ENCODE measurements at regions not wholly inside any gene's neighbourhood (a gene's known extent, or its start where the extent isn't known, plus 50 kb on each side); places are given as distances from the start of the nearest gene placed in this dataset.

DNA sequence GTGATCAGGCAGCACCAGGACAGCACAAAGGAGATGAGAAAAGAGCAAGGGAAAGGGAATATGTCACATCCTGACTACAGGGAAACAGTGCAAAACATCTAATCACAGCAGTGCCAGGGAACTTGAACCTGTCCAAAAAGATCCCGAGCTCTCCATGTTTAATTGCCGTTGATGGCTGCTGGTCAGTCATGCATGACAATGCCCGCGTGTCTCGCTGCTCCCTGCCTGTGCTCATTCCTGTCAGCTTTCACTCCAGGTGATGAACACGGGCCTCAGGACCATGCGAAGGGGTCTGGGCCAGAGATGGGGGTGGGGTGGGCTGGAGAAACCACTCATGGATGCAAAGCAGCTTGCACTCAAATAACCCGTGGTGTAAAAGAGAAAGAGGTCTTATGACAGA is 287.0 kb downstream of the GPATCH2 start:
- TF ChIP-seq CREB1 (IDR thresholded peaks at IDR 0.05; ENCODE audit: low read depth) (no peak), EP300 (IDR thresholded peaks at IDR 0.05; ENCODE audit: borderline replicate concordance) (no peak), YY1 (IDR thresholded peaks at IDR 0.05; ENCODE audit: low read depth) (no peak), TCF12 (IDR thresholded peaks at IDR 0.05; ENCODE audit: low read depth) (no peak), TEAD4 (IDR thresholded peaks at IDR 0.05) (no peak), EGR1 (IDR thresholded peaks at IDR 0.05) (no peak), RAD21 (IDR thresholded peaks at IDR 0.05; ENCODE audit: low read depth) (no peak), FOXM1 (IDR thresholded peaks at IDR 0.05; ENCODE audit: borderline replicate concordance, low read depth) (no peak), NFIC (IDR thresholded peaks at IDR 0.05) (no peak), ZBTB7A (IDR thresholded peaks at IDR 0.05; ENCODE audit: low read depth) (no peak), TAF1 (IDR thresholded peaks at IDR 0.05; ENCODE audit: low read depth) (no peak), CEBPB (IDR thresholded peaks at IDR 0.05) (no peak)
- TF ChIP-seq, protein P1, sequence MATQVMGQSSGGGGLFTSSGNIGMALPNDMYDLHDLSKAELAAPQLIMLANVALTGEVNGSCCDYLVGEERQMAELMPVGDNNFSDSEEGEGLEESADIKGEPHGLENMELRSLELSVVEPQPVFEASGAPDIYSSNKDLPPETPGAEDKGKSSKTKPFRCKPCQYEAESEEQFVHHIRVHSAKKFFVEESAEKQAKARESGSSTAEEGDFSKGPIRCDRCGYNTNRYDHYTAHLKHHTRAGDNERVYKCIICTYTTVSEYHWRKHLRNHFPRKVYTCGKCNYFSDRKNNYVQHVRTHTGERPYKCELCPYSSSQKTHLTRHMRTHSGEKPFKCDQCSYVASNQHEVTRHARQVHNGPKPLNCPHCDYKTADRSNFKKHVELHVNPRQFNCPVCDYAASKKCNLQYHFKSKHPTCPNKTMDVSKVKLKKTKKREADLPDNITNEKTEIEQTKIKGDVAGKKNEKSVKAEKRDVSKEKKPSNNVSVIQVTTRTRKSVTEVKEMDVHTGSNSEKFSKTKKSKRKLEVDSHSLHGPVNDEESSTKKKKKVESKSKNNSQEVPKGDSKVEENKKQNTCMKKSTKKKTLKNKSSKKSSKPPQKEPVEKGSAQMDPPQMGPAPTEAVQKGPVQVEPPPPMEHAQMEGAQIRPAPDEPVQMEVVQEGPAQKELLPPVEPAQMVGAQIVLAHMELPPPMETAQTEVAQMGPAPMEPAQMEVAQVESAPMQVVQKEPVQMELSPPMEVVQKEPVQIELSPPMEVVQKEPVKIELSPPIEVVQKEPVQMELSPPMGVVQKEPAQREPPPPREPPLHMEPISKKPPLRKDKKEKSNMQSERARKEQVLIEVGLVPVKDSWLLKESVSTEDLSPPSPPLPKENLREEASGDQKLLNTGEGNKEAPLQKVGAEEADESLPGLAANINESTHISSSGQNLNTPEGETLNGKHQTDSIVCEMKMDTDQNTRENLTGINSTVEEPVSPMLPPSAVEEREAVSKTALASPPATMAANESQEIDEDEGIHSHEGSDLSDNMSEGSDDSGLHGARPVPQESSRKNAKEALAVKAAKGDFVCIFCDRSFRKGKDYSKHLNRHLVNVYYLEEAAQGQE (IDR thresholded peaks at IDR 0.05; ENCODE audit: low read depth): no peak
- TF ChIP-seq, protein P2, sequence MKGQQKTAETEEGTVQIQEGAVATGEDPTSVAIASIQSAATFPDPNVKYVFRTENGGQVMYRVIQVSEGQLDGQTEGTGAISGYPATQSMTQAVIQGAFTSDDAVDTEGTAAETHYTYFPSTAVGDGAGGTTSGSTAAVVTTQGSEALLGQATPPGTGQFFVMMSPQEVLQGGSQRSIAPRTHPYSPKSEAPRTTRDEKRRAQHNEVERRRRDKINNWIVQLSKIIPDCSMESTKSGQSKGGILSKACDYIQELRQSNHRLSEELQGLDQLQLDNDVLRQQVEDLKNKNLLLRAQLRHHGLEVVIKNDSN (IDR thresholded peaks at IDR 0.05): no peak
- TF ChIP-seq, protein P3, sequence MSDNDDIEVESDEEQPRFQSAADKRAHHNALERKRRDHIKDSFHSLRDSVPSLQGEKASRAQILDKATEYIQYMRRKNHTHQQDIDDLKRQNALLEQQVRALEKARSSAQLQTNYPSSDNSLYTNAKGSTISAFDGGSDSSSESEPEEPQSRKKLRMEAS (IDR thresholded peaks at IDR 0.05): no peak

DNA sequence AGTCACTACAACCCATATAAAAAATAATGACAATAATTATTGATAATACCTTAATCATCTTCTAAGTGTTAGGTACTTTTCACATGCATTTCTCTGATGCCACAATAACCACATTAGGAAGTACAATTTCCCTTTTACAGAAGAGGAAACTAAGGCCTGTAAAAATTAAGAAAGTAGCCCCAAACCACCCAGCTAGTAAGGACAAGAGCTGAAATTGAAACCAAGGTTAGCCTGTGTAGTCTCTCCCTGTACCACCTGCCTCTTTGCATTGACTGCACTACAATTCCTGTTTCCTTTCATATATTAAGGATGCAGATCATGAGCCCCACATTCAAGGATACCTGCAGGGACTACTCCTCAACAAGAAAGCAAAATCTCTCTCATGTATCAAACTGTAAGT is 288.8 kb downstream of the GPATCH2 start:
- TF ChIP-seq CREB1 (IDR thresholded peaks at IDR 0.05; ENCODE audit: low read depth): no peak
- TF ChIP-seq RAD21 (IDR thresholded peaks at IDR 0.05; ENCODE audit: low read depth): no peak
- TF ChIP-seq, protein P1 (IDR thresholded peaks at IDR 0.05; ENCODE audit: low read depth): no peak
- no peak for TF ChIP-seq FOXM1 (IDR thresholded peaks at IDR 0.05; ENCODE audit: borderline replicate concordance, low read depth)
- TF ChIP-seq, protein P2 (IDR thresholded peaks at IDR 0.05): no peak
- no peak for TF ChIP-seq YY1 (IDR thresholded peaks at IDR 0.05; ENCODE audit: low read depth)
- TF ChIP-seq, protein P3 (IDR thresholded peaks at IDR 0.05): no peak
- no peak for TF ChIP-seq TCF12 (IDR thresholded peaks at IDR 0.05; ENCODE audit: low read depth)
- TF ChIP-seq EGR1 (IDR thresholded peaks at IDR 0.05): no peak
- no peak for TF ChIP-seq ZBTB7A (IDR thresholded peaks at IDR 0.05; ENCODE audit: low read depth)

DNA sequence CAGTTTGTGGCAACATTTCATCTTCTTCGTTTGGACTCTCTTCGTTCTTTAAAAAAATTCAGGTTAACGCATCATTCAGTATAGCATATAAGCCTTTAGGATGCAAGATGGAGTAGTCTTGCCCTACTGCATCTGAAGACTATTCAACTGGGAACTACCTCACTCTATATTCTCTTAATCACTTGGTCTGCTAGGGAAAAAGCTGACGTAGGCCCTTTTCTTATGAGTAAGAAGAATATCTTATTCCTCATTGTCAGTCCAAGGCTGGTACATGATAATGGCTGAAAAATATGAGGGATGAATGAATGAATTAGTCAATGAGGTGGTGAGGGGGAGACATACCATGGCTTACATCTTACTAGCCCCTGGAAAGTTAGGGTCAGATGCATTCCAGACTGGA is 294.2 kb downstream of the GPATCH2 start:
- TF ChIP-seq, protein P3 (IDR thresholded peaks at IDR 0.05): no peak
- TF ChIP-seq FOXM1 (IDR thresholded peaks at IDR 0.05; ENCODE audit: borderline replicate concordance, low read depth) (no peak), RAD21 (IDR thresholded peaks at IDR 0.05; ENCODE audit: low read depth) (no peak), TAF1 (IDR thresholded peaks at IDR 0.05; ENCODE audit: low read depth) (no peak), CEBPB (IDR thresholded peaks at IDR 0.05) (no peak)

DNA sequence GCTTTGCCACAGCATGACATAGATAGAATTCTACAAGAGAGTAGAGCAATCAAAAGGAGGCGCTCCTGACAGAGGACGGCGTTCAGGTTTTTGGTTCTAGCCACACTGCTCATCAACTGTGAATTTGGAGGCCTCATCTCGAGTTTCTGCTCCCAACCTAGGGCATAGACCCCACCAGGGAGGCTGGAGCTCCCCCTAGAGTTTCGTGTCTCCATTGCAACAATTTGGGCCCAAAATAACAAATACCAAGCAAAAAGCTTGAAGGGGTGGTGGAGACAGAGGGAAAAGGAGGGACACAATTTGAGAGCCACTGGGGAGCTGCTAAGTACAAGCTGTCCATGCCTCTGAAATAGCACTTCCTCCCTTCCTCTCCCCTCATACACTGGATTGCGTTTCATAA is 297.0 kb downstream of the GPATCH2 start:
- TF ChIP-seq CREB1 (IDR thresholded peaks at IDR 0.05; ENCODE audit: low read depth) (no peak), TEAD4 (IDR thresholded peaks at IDR 0.05) (no peak), RAD21 (IDR thresholded peaks at IDR 0.05; ENCODE audit: low read depth) (peak; percentile 72), EP300 (IDR thresholded peaks at IDR 0.05; ENCODE audit: borderline replicate concordance) (no peak), TAF1 (IDR thresholded peaks at IDR 0.05; ENCODE audit: low read depth) (no peak)

DNA sequence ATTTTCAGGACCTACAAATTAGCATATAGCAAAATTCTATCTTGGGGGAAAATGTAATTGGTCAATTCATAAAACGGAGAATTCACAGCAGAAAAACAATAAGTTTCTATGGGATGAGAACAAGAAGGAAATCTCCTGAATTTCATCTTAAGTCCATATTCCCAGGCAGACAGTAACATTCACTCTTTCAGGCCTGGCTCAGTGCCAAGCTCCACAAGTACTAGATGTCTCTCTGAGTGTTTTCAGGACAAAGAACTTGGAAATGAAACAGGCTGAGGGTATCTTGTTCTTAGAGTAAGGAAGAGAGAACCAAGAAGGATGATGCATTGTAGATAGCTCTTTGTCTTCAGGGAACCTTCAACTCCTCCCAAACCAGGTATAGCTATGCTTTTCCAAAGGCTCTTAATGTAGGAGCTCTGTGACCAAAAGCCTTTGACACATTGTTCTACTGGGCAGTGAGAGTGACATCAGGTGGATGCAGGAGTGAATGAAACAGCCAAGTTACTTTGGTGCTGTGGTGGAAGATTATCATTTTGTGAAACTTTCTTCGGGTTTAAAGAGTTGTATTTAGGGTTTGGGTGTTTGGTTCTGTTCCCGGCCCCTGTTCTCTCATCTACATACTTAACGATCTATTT is 298.3 kb downstream of the GPATCH2 start:
- TF ChIP-seq, protein P1 (IDR thresholded peaks at IDR 0.05; ENCODE audit: low read depth): no peak
